C4-2B (cell line): ENCODE measurements at regions not wholly inside any gene's neighbourhood (a gene's known extent, or its start where the extent isn't known, plus 50 kb on each side); places are given as distances from the start of the nearest gene placed in this dataset.

Experiments used
- CTCF ChIP-seq: fragments of 450-650 bp; conservative IDR thresholded peaks from 2 replicates; pipeline ENCODE4 v1.5.1; 2017; ENCODE audit warnings: mild to moderate bottlenecking
- ZFX ChIP-seq: fragments of 450-650 bp; IDR thresholded peaks from 2 replicates; pipeline ENCODE4 v1.6.1; 2017

GRCh38 chr3:22724420-22724819 lies 478.7 kb upstream of the UBE2E2 start:
- TF ChIP-seq CTCF (no peak), ZFX (no peak)
